ENCODE measurements at regions not wholly inside any gene's neighbourhood (a gene's known extent, or its start where the extent isn't known, plus 50 kb on each side); places are given as distances from the start of the nearest gene placed in this dataset.

DNA sequence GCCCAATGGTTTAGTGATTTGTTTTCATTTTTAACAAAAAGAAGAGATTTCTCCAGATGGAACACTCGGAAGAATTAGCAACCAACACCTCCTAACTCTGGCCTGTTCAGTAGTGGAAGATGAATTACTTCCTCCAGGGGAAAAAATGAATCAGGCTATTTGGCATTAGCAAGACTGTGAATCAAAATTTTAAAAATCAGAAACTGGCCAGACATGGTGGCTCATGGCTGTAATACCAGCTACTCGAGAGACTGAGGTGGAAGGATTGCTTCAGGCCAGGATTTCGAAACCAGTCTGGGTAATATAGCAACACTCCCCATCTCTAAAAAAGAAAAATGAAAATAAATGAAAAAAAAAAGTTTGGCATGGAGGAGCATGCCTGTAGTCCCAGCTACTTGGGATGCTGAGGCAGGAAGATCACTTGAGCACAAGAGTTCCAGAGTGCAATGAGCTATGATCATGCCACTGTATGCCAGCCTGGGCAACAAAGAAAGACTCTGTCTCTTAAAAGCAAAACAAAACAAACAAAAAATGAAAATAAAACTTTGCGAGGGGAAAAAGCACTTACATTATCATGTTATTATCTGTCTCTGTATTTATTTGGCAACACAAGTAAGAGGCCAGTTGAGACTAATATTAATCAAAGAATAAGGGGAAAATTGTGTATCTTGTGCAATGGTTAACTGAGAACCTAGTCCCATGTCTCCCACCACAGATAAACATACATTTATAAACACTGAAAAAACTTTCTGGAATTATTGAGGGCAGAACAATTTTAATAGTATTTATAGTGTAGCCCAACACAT lies 796.3 kb upstream of the ANO3 start (continued):
- TF ChIP-seq ZNF462 (CRISPR knock-in tag; IDR thresholded peaks at IDR 0.05): no peak
- no peak for TF ChIP-seq CREB1 (CRISPR knock-in tag; IDR thresholded peaks at IDR 0.05; ENCODE audit: low read depth)
- no peak for TF ChIP-seq STAT1 (IDR thresholded peaks at IDR 0.05; ENCODE audit: unreplicated experiment)
- no peak for TF ChIP-seq POLR2AphosphoS5 (IDR thresholded peaks at IDR 0.05; ENCODE audit: low read depth)
- no peak for TF ChIP-seq ZNF331 (CRISPR knock-in tag; IDR thresholded peaks at IDR 0.05; ENCODE audit: low read depth)

DNA sequence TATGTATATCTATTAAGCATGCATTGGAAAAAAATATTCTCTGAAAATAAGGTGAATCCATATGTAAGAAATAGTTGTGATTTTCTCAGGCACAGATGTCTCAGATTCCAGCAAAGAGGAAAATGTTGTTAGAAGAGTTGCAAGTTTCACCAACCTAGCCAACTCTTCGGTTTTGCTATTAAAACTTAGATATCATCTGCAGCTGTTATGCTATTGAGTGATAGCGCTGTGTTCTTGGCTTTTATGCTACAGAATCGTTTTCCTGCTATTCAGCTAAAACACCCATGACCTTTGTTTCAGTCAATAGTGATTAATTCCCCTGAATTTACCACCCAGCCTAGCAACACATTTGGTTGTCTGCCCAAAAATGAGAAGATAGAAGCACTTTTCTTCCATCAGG lies 795.6 kb upstream of the ANO3 start:
- no peaks in the 10 kb centered on the region for H3K9me3 Mint-ChIP-seq
- no peak overlapping the region for H3K27ac Mint-ChIP-seq
- H3K4me2 ChIP-seq: no peak overlapping the region
- H3K4me3 ChIP-seq: no peak overlapping the region
- no peaks in the 10 kb centered on the region for H3K79me2 ChIP-seq (replicated peaks; ENCODE audit: insufficient read depth)
- no peaks in the 10 kb centered on the region for H3F3A ChIP-seq (replicated peaks; ENCODE audit: low read depth)
- no peaks in the 10 kb centered on the region for H3K9me2 ChIP-seq (ENCODE audit: insufficient read depth)
- ATAC-seq: no peak
- no peaks in the 10 kb centered on the region for H3K4me1 Mint-ChIP-seq
- no peaks in the 10 kb centered on the region for H3K36me3 ChIP-seq (ENCODE audit: insufficient read depth)
- no peak overlapping the region for H2AFZ ChIP-seq
- H4K20me1 ChIP-seq (replicated peaks; ENCODE audit: insufficient read depth): no peaks in the 10 kb centered on the region
- H3K27me3 ChIP-seq (ENCODE audit: insufficient read depth): no peaks in the 10 kb centered on the region
- DNase-seq (ENCODE audit: low spot score): no peak
- H3K4me3 Mint-ChIP-seq: no peak overlapping the region
- no peaks in the 10 kb centered on the region for H3K4me1 ChIP-seq (ENCODE audit: insufficient read depth)
- no peaks in the 10 kb centered on the region for H3K27me3 Mint-ChIP-seq (ENCODE audit: insufficient read depth, low read depth, poor library complexity)
- 0 out of 3 replicates have a peak, but pooled peaks cover under 1% of the 10 kb centered on the region for H3K36me3 Mint-ChIP-seq (ENCODE audit: low read depth)
- H3K27ac ChIP-seq (ENCODE audit: low read depth): no peak overlapping the region
- TF ChIP-seq JUNB (IDR thresholded peaks at IDR 0.05; ENCODE audit: unreplicated experiment) (no peak), CREB1 (CRISPR knock-in tag; IDR thresholded peaks at IDR 0.05; ENCODE audit: low read depth) (no peak), EZH2phosphoT487 (IDR thresholded peaks at IDR 0.05; ENCODE audit: unreplicated experiment) (no peak), ZNF331 (CRISPR knock-in tag; IDR thresholded peaks at IDR 0.05; ENCODE audit: low read depth) (no peak), EZH2 (IDR thresholded peaks at IDR 0.05; ENCODE audit: low read depth, unreplicated experiment) (no peak)
- TF ChIP-seq, protein P1, sequence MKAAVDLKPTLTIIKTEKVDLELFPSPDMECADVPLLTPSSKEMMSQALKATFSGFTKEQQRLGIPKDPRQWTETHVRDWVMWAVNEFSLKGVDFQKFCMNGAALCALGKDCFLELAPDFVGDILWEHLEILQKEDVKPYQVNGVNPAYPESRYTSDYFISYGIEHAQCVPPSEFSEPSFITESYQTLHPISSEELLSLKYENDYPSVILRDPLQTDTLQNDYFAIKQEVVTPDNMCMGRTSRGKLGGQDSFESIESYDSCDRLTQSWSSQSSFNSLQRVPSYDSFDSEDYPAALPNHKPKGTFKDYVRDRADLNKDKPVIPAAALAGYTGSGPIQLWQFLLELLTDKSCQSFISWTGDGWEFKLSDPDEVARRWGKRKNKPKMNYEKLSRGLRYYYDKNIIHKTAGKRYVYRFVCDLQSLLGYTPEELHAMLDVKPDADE (IDR thresholded peaks at IDR 0.05): no peak
- TF ChIP-seq, protein P2, sequence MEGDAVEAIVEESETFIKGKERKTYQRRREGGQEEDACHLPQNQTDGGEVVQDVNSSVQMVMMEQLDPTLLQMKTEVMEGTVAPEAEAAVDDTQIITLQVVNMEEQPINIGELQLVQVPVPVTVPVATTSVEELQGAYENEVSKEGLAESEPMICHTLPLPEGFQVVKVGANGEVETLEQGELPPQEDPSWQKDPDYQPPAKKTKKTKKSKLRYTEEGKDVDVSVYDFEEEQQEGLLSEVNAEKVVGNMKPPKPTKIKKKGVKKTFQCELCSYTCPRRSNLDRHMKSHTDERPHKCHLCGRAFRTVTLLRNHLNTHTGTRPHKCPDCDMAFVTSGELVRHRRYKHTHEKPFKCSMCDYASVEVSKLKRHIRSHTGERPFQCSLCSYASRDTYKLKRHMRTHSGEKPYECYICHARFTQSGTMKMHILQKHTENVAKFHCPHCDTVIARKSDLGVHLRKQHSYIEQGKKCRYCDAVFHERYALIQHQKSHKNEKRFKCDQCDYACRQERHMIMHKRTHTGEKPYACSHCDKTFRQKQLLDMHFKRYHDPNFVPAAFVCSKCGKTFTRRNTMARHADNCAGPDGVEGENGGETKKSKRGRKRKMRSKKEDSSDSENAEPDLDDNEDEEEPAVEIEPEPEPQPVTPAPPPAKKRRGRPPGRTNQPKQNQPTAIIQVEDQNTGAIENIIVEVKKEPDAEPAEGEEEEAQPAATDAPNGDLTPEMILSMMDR (conservative IDR thresholded peaks at IDR 0.05; ENCODE audit: low read depth in 2 of 2): no peak

All from GM23338 (cell line).